B cell (primary cell): ENCODE measurements at regions not wholly inside any gene's neighbourhood (a gene's known extent, or its start where the extent isn't known, plus 50 kb on each side); places are given as distances from the start of the nearest gene placed in this dataset.

Experiments used
- ATAC-seq: fragments of 200-7000 bp; cut with Tn5 transposase; one replicate; pipeline ENCODE4 v1.10.0; 2021; ENCODE audit warnings: low read depth, mild to moderate bottlenecking, moderate number of reproducible peaks, moderate library complexity
- CTCF ChIA-PET: fragments of 350-600 bp; sonication (Branson Sonifier 250); formaldehyde crosslinking; loops from one replicate; lab custom pipeline; 2021; ENCODE audit warnings: antibody characterized with exemption, inconsistent platforms; lab: Charles Lee
- POLR2A ChIA-PET: fragments of 350-600 bp; sonication (Branson Sonifier 250); formaldehyde crosslinking; loops from one replicate; lab custom pipeline; 2021; ENCODE audit warnings: antibody characterized with exemption; lab: Charles Lee
- DNase-seq: peaks from one replicate; pipeline ENCODE4 v3.0.0; 2013
- H2AFZ ChIP-seq: 2 replicates; pipeline ENCODE4 v1.6.1; 2012; ENCODE audit warnings: mild to moderate bottlenecking, low read depth, low read length; ENCODE audit not compliant: insufficient read depth, poor library complexity, severe bottlenecking
- H3K27ac ChIP-seq, 2 donors: 1 replicate in 1 of 2; 2 replicates in 1 of 2; pipeline ENCODE4 v1.5.1; 2012 to 2013; ENCODE audit warnings: low read length in 2 of 2, mild to moderate bottlenecking in 2 of 2, moderate library complexity in 1 of 2
- H3K27me3 ChIP-seq, 4 experiments: fragments of 200-600 bp in 1 of 4; sonication (generic) in 1 of 4; replicated peaks in 1 of 4; 1 replicate in 2 of 4; 2 replicates in 2 of 4; pipeline versions ENCODE4 v1.6.1 to v1.7.0; 2013 to 2016; ENCODE audit warnings: low read length in 3 of 4, mild to moderate bottlenecking in 2 of 4, mixed read lengths in 1 of 4, moderate library complexity in 1 of 4; ENCODE audit not compliant: insufficient read depth in 4 of 4, control insufficient read depth in 3 of 4; ENCODE audit errors: control extremely low read depth in 1 of 4
- H3K36me3 ChIP-seq, 2 experiments: replicated peaks in 1 of 2; 1 replicate in 1 of 2; 2 replicates in 1 of 2; pipeline versions ENCODE4 v1.6.1 to v1.7.1; 2013; ENCODE audit warnings: low read length in 1 of 2; ENCODE audit not compliant: insufficient read depth in 2 of 2, control insufficient read depth in 1 of 2; ENCODE audit errors: control extremely low read depth in 1 of 2, extremely low read depth in 1 of 2
- H3K4me1 ChIP-seq, 2 donors: fragments of 200-600 bp in 1 of 2; sonication (generic) in 1 of 2; 1 replicate in 1 of 2; 2 replicates in 1 of 2; pipeline versions ENCODE4 v1.5.1 to v1.6.1; 2013 to 2017; ENCODE audit warnings: low read length in 2 of 2; ENCODE audit not compliant: control insufficient read depth in 2 of 2, insufficient read depth in 2 of 2
- H3K4me2 ChIP-seq: replicated peaks from 2 replicates; pipeline ENCODE3; 2012; ENCODE audit warnings: mild to moderate bottlenecking, low read depth, low read length; ENCODE audit not compliant: poor library complexity, severe bottlenecking
- H3K4me3 ChIP-seq, 5 experiments: fragments of 200-600 bp in 1 of 5; sonication (generic) in 1 of 5; 1 replicate in 3 of 5; 2 replicates in 2 of 5; pipeline versions ENCODE4 v1.5.1 to v1.7.0; 2011 to 2016; ENCODE audit warnings: low read length in 4 of 5, mild to moderate bottlenecking in 4 of 5, low read depth in 2 of 5, control low read depth in 1 of 5, moderate library complexity in 1 of 5; ENCODE audit not compliant: insufficient read depth in 1 of 5; ENCODE audit errors: control extremely low read depth in 1 of 5, extremely low read depth in 1 of 5
- H3K79me2 ChIP-seq: fragments of 200-600 bp; sonication (generic); one replicate; pipeline ENCODE4 v1.6.0; 2016; ENCODE audit warnings: low read length; ENCODE audit not compliant: control insufficient read depth, insufficient read depth
- H3K9ac ChIP-seq: fragments of 200-600 bp; sonication (generic); 2 replicates; pipeline ENCODE4 v1.6.1; 2017; ENCODE audit warnings: mild to moderate bottlenecking, low read length, moderate library complexity
- H3K9me3 ChIP-seq, 3 donors: one replicate each; pipeline versions ENCODE4 v1.6.1 to v1.7.1; 2013; ENCODE audit warnings: low read length in 2 of 3; ENCODE audit not compliant: control insufficient read depth in 2 of 3, insufficient read depth in 1 of 3; ENCODE audit errors: control extremely low read depth in 1 of 3
- H4K20me1 ChIP-seq: 2 replicates; pipeline ENCODE4 v1.6.0; 2012; ENCODE audit warnings: mild to moderate bottlenecking, low read length; ENCODE audit not compliant: insufficient read depth, control insufficient read depth, poor library complexity, severe bottlenecking
- H3K27ac Mint-ChIP-seq: one replicate; pipeline ENCODE4 v1.8.0; 2021; ENCODE audit warnings: mixed read lengths
- H3K27me3 Mint-ChIP-seq: one replicate; pipeline ENCODE4 v1.8.0; 2021; ENCODE audit warnings: mixed read lengths
- H3K4me1 Mint-ChIP-seq: one replicate; pipeline ENCODE4 v1.8.0; 2021; ENCODE audit warnings: mixed read lengths
- H3K4me3 Mint-ChIP-seq: one replicate; pipeline ENCODE4 v1.8.0; 2021; ENCODE audit warnings: mixed read lengths
- H3K9me3 Mint-ChIP-seq: one replicate; pipeline ENCODE4 v1.8.0; 2022; ENCODE audit warnings: mixed read lengths; ENCODE audit not compliant: insufficient read depth
- CTCF ChIP-seq: fragments of 200-600 bp; IDR thresholded peaks from one replicate; pipeline ENCODE4 v1.8.0; 2022; ENCODE audit warnings: antibody characterized with exemption, mild to moderate bottlenecking
- EZH2 ChIP-seq: IDR thresholded peaks from 2 replicates; pipeline ENCODE4 v1.6.1; 2012; ENCODE audit warnings: borderline replicate concordance, low read depth, mild to moderate bottlenecking, moderate library complexity, low read length; ENCODE audit not compliant: insufficient read depth, poor library complexity, severe bottlenecking
- WGBS: methylation state at CpG from one replicate; pipeline ENCODE4 v1.1.5; 2013; ENCODE audit warnings: missing lambda C conversion rate; ENCODE audit not compliant: insufficient coverage; 5-methylcytosine and 5-hydroxymethylcytosine counted together
- intact Hi-C: fragments of 100-400 bp; cut with micrococcal nuclease; formaldehyde crosslinking; loops from one replicate; pipeline ENCODE4 v1.10.0; 2022

- peaks cover 10% of the 10 kb centered on the region for H3K27me3 Mint-ChIP-seq
- DNase-seq: no peak
- Histone ChIP-seq H2AFZ (no peak overlapping the region), H4K20me1 (no peaks in the 10 kb centered on the region), H3K4me3 (no peak overlapping the region), H3K79me2 (no peaks in the 10 kb centered on the region), H3K27me3 (peaks cover 0 to 6% (median 1%) of the 10 kb centered on the region in 4 experiments), H3K9ac (no peak overlapping the region), H3K4me1 (no peaks in the 10 kb centered on the region), H3K4me2 (no peak overlapping the region), H3K27ac (no peak overlapping the region), H3K36me3 (no peaks in the 10 kb centered on the region), H3K9me3 (no peaks in the 10 kb centered on the region)
- TF ChIP-seq CTCF (no peak), EZH2 (no peak)
- 88% methylated on average over 4 of the region's 5 CpGs for WGBS
- POLR2A ChIA-PET: no interaction called here
- CTCF ChIA-PET: no interaction called here
- no peaks in the 10 kb centered on the region for H3K9me3 Mint-ChIP-seq
- intact Hi-C loops: no loop called here
- H3K27ac Mint-ChIP-seq: no peak overlapping the region
- ATAC-seq: no peak
- no peaks in the 10 kb centered on the region for H3K4me1 Mint-ChIP-seq
- H3K4me3 Mint-ChIP-seq: no peak overlapping the region
Observed at GRCh38 chr15:91476861-91477260, 376.6 kb upstream of the SLCO3A1 start.

GRCh38 chr15:91478717-91479191, 374.8 kb upstream of the SLCO3A1 start:
- no peaks in the 10 kb centered on the region for H3K36me3 ChIP-seq
- H3K9me3 ChIP-seq: no peaks in the 10 kb centered on the region
- peaks cover 0 to 6% (median 1%) of the 10 kb centered on the region in 4 experiments for H3K27me3 ChIP-seq
- TF ChIP-seq CTCF (no peak), EZH2 (no peak)
- Mint-ChIP-seq H3K4me3 (no peak overlapping the region), H3K27me3 (peaks cover 13% of the 10 kb centered on the region), H3K4me1 (no peaks in the 10 kb centered on the region), H3K27ac (no peak overlapping the region), H3K9me3 (no peaks in the 10 kb centered on the region)
- intact Hi-C loops: no loop called here
- ATAC-seq (no peak), DNase-seq (no peak)
- ChIA-PET POLR2A (no interaction called here), CTCF (no interaction called here)
- H3K9ac ChIP-seq: no peak overlapping the region
- H3K4me2 ChIP-seq: no peak overlapping the region
- no peaks in the 10 kb centered on the region for H3K4me1 ChIP-seq
- H2AFZ ChIP-seq: no peak overlapping the region
- no peak overlapping the region for H3K27ac ChIP-seq
- WGBS: 0% methylated on average over 2 of the region's 6 CpGs
- no peaks in the 10 kb centered on the region for H3K79me2 ChIP-seq
- no peaks in the 10 kb centered on the region for H4K20me1 ChIP-seq
- no peak overlapping the region for H3K4me3 ChIP-seq
